ENCODE measurements at regions not wholly inside any gene's neighbourhood (a gene's known extent, or its start where the extent isn't known, plus 50 kb on each side); places are given as distances from the start of the nearest gene placed in this dataset.

GRCh38 chr4:11698846-11699590, 270.3 kb upstream of the HS3ST1 start:
- H2AFZ ChIP-seq (ENCODE audit: low read depth, low read length), result no peak overlapping the region
- no peaks in the 10 kb centered on the region for H3K9me3 ChIP-seq (ENCODE audit: low read length)
- H3K27ac ChIP-seq (ENCODE audit: low read length), result no peak overlapping the region
- H3K9me2 ChIP-seq (ENCODE audit: insufficient read depth, low read length), result no peaks in the 10 kb centered on the region
- H3K4me3 ChIP-seq (ENCODE audit: low read length), result no peak overlapping the region
- H3K27me3 ChIP-seq (ENCODE audit: insufficient read depth, low read depth, low read length), result no peaks in the 10 kb centered on the region
- H3K79me2 ChIP-seq (replicated peaks; ENCODE audit: insufficient read depth, low read length), result no peaks in the 10 kb centered on the region
- no peak overlapping the region for H3K9ac ChIP-seq (ENCODE audit: low read length)
- H3F3A ChIP-seq (ENCODE audit: insufficient read depth, low read length, poor library complexity, severe bottlenecking), result no peaks in the 10 kb centered on the region
- TF ChIP-seq EP300 (conservative IDR thresholded peaks at IDR 0.05; ENCODE audit: poor library complexity, severe bottlenecking) (no peak), CTCF (IDR thresholded peaks at IDR 0.05; ENCODE audit: poor library complexity, severe bottlenecking) (no peak), REST (IDR thresholded peaks at IDR 0.05; ENCODE audit: borderline replicate concordance) (no peak), TAF1 (IDR thresholded peaks at IDR 0.05; ENCODE audit: low read depth) (no peak), SMC3 (conservative IDR thresholded peaks at IDR 0.05; ENCODE audit: poor library complexity) (no peak), MXI1 (conservative IDR thresholded peaks at IDR 0.05; ENCODE audit: poor library complexity, severe bottlenecking) (no peak)
- no peak overlapping the region for H3K4me2 ChIP-seq (ENCODE audit: low read length)
- no peaks in the 10 kb centered on the region for H3K36me3 ChIP-seq (ENCODE audit: insufficient read depth, low read length)
- no peaks in the 10 kb centered on the region for H4K20me1 ChIP-seq (ENCODE audit: insufficient read depth)

GRCh38 chr4:11698033-11698432, 269.3 kb upstream of the HS3ST1 start:
- Histone ChIP-seq H3K4me3 (ENCODE audit: low read length) (no peak overlapping the region), H3K27me3 (ENCODE audit: insufficient read depth, low read depth, low read length) (no peaks in the 10 kb centered on the region), H3K9me3 (ENCODE audit: low read length) (no peaks in the 10 kb centered on the region), H3K27ac (ENCODE audit: low read length) (no peak overlapping the region), H3K9me2 (ENCODE audit: insufficient read depth, low read length) (no peaks in the 10 kb centered on the region), H3K36me3 (ENCODE audit: insufficient read depth, low read length) (no peaks in the 10 kb centered on the region), H3K4me2 (ENCODE audit: low read length) (no peak overlapping the region), H2AFZ (ENCODE audit: low read depth, low read length) (no peak overlapping the region), H3F3A (ENCODE audit: insufficient read depth, low read length, poor library complexity, severe bottlenecking) (no peaks in the 10 kb centered on the region), H3K9ac (ENCODE audit: low read length) (no peak overlapping the region), H4K20me1 (ENCODE audit: insufficient read depth) (no peaks in the 10 kb centered on the region), H3K79me2 (replicated peaks; ENCODE audit: insufficient read depth, low read length) (no peaks in the 10 kb centered on the region)
- no peak for TF ChIP-seq POLR2AphosphoS5 (IDR thresholded peaks at IDR 0.05)
- TF ChIP-seq RAD21 (conservative IDR thresholded peaks at IDR 0.05), result no peak
- no peak for TF ChIP-seq MXI1 (conservative IDR thresholded peaks at IDR 0.05; ENCODE audit: poor library complexity, severe bottlenecking)
- no peak for TF ChIP-seq EP300 (conservative IDR thresholded peaks at IDR 0.05; ENCODE audit: poor library complexity, severe bottlenecking)
- no peak for TF ChIP-seq SMC3 (conservative IDR thresholded peaks at IDR 0.05; ENCODE audit: poor library complexity)
- no peak for TF ChIP-seq EZH2 (IDR thresholded peaks at IDR 0.05; ENCODE audit: borderline replicate concordance, insufficient read depth, low read length, poor library complexity, severe bottlenecking)
- no peak for TF ChIP-seq REST (IDR thresholded peaks at IDR 0.05; ENCODE audit: borderline replicate concordance)
- TF ChIP-seq CTCF (IDR thresholded peaks at IDR 0.05; ENCODE audit: poor library complexity, severe bottlenecking), result no peak
- no peak for TF ChIP-seq TAF1 (IDR thresholded peaks at IDR 0.05; ENCODE audit: low read depth)
